ENCODE measurements at regions not wholly inside any gene's neighbourhood (a gene's known extent, or its start where the extent isn't known, plus 50 kb on each side); places are given as distances from the start of the nearest gene placed in this dataset.
"Not testable (repeated sequence)": the region's sequence is repeated elsewhere in the genome, so short reads cannot be mapped to it uniquely, and the experiment has no call there.

GRCh38 chr1:221263831-221264767, 384.9 kb downstream of the HLX start:
- ChIA-PET CTCF (interaction anchor here (0.8 to 2.3 kb wide), 13 partner anchors 9 to 1191 kb away, joined by 3 to 15 read pairs (median 4); no protein-coding TSS in a partner anchor), POLR2A (interaction anchor here (1.0 kb wide), 1 partner anchor 171 kb away, joined by 3 read pairs; no protein-coding TSS in a partner anchor)
- no peak overlapping the region for H3K4me3 Mint-ChIP-seq
- no peaks in the 10 kb centered on the region for H3K4me1 Mint-ChIP-seq
- H3K9me3 Mint-ChIP-seq (ENCODE audit: low read depth) = peaks cover 12% of the 10 kb centered on the region
- no peaks in the 10 kb centered on the region for H3K36me3 Mint-ChIP-seq (ENCODE audit: low read depth)
- H3K27me3 Mint-ChIP-seq = peaks cover 10% of the 10 kb centered on the region
- DNase-seq = peak; percentile 62
- no peak overlapping the region for H3K27ac Mint-ChIP-seq
- intact Hi-C loops (cut with DNase I, micrococcal nuclease) = loop anchor here (1.0 to 5.0 kb wide), 2 partner anchors 171 to 1193 kb away; no protein-coding TSS in a partner anchor
- peak; percentile 66 for ATAC-seq

- CTCF ChIA-PET = interaction anchor here (0.9 to 2.3 kb wide), 6 partner anchors 8 to 171 kb away, joined by 3 to 15 read pairs (median 5); no protein-coding TSS in a partner anchor
These were observed 385.6 kb downstream of the HLX start for GRCh38 chr1:221264848-221265247.

GRCh38 chr1:221268295-221268694, 389.1 kb downstream of the HLX start:
- no peaks in the 10 kb centered on the region for H3K36me3 Mint-ChIP-seq (ENCODE audit: low read depth)
- peak; percentile 66 for ATAC-seq
- no peak for DNase-seq
- CTCF ChIA-PET = no interaction called here
- POLR2A ChIA-PET = no interaction called here
- no peaks in the 10 kb centered on the region for H3K4me1 Mint-ChIP-seq
- intact Hi-C loops (cut with DNase I, micrococcal nuclease) = no loop called here
- H3K9me3 Mint-ChIP-seq (ENCODE audit: low read depth) = no peaks in the 10 kb centered on the region
- no peak overlapping the region for H3K27ac Mint-ChIP-seq
- H3K27me3 Mint-ChIP-seq = peaks cover 4% of the 10 kb centered on the region
- no peak overlapping the region for H3K4me3 Mint-ChIP-seq

More at GRCh38 chr1:221264848-221265247, 385.6 kb downstream of the HLX start:
- peaks cover 12% of the 10 kb centered on the region for H3K9me3 Mint-ChIP-seq (ENCODE audit: low read depth)
- intact Hi-C loops (cut with DNase I, micrococcal nuclease) = loop anchor here (1.0 to 5.0 kb wide), 2 partner anchors 170 to 1192 kb away; no protein-coding TSS in a partner anchor
- POLR2A ChIA-PET = no interaction called here
- H3K27me3 Mint-ChIP-seq = peaks cover 10% of the 10 kb centered on the region
- H3K36me3 Mint-ChIP-seq (ENCODE audit: low read depth) = no peaks in the 10 kb centered on the region
- H3K4me1 Mint-ChIP-seq = no peaks in the 10 kb centered on the region
- DNase-seq (no peak), ATAC-seq (no peak)
- H3K4me3 Mint-ChIP-seq = no peak overlapping the region
- no peak overlapping the region for H3K27ac Mint-ChIP-seq

- Mint-ChIP-seq H3K4me1 (no peaks in the 10 kb centered on the region), H3K27me3 (peaks cover 4% of the 10 kb centered on the region), H3K36me3 (ENCODE audit: low read depth) (no peaks in the 10 kb centered on the region), H3K9me3 (ENCODE audit: low read depth) (no peaks in the 10 kb centered on the region), H3K4me3 (no peak overlapping the region), H3K27ac (no peak overlapping the region)
- intact Hi-C loops (cut with DNase I, micrococcal nuclease) = no loop called here
- CTCF ChIA-PET = no interaction called here
- DNase-seq (no peak), ATAC-seq (no peak)
- POLR2A ChIA-PET = no interaction called here
These were observed 392.5 kb downstream of the HLX start for GRCh38 chr1:221271701-221272100.

- no peaks in the 10 kb centered on the region for H3K4me1 Mint-ChIP-seq
These were observed 393.7 kb downstream of the HLX start for GRCh38 chr1:221272940-221273339.

GRCh38 chr1:221274373-221274772, 395.1 kb downstream of the HLX start:
- Mint-ChIP-seq H3K9me3 (ENCODE audit: low read depth) (no peaks in the 10 kb centered on the region), H3K36me3 (ENCODE audit: low read depth) (no peaks in the 10 kb centered on the region), H3K27ac (no peak overlapping the region), H3K4me1 (no peaks in the 10 kb centered on the region), H3K27me3 (peaks cover 2% of the 10 kb centered on the region), H3K4me3 (no peak overlapping the region)
- POLR2A ChIA-PET = no interaction called here
- CTCF ChIA-PET = interaction anchor here (0.7 to 1.0 kb wide), 2 partner anchors 8 to 486 kb away, joined by 3 read pairs; no protein-coding TSS in a partner anchor
- ATAC-seq (no peak), DNase-seq (no peak)
- intact Hi-C loops (cut with DNase I, micrococcal nuclease) = no loop called here

More at GRCh38 chr1:221272940-221273339, 393.7 kb downstream of the HLX start:
- Mint-ChIP-seq H3K9me3 (ENCODE audit: low read depth) (no peaks in the 10 kb centered on the region), H3K36me3 (ENCODE audit: low read depth) (no peaks in the 10 kb centered on the region), H3K27ac (no peak overlapping the region), H3K4me3 (no peak overlapping the region), H3K27me3 (peaks cover 1% of the 10 kb centered on the region)
- ATAC-seq (no peak), DNase-seq (no peak)
- ChIA-PET POLR2A (interaction anchor here (0.6 kb wide), 1 partner anchor 12 kb away, joined by 4 read pairs; no protein-coding TSS in a partner anchor), CTCF (interaction anchor here (0.6 to 1.5 kb wide), 2 partner anchors 9 to 168 kb away, joined by 3 to 6 read pairs; no protein-coding TSS in a partner anchor)
- intact Hi-C loops (cut with DNase I, micrococcal nuclease) = no loop called here

- H3K27ac Mint-ChIP-seq = no peak overlapping the region
- no peak for ATAC-seq
- H3K4me3 Mint-ChIP-seq = no peak overlapping the region
- H3K4me1 Mint-ChIP-seq = no peaks in the 10 kb centered on the region
- ChIA-PET POLR2A (no interaction called here), CTCF (interaction anchor here (0.9 kb wide), 1 partner anchor 13 kb away, joined by 3 read pairs; no protein-coding TSS in a partner anchor)
- no peaks in the 10 kb centered on the region for H3K36me3 Mint-ChIP-seq (ENCODE audit: low read depth)
- H3K27me3 Mint-ChIP-seq = peaks cover 8% of the 10 kb centered on the region
- intact Hi-C loops (cut with DNase I, micrococcal nuclease) = no loop called here
- no peak for DNase-seq
- H3K9me3 Mint-ChIP-seq (ENCODE audit: low read depth) = no peaks in the 10 kb centered on the region
These were observed 397.7 kb downstream of the HLX start for GRCh38 chr1:221276896-221277409.

- Mint-ChIP-seq H3K36me3 (ENCODE audit: low read depth) (no peaks in the 10 kb centered on the region), H3K27ac (no peak overlapping the region), H3K27me3 (peaks cover 16% of the 10 kb centered on the region), H3K9me3 (ENCODE audit: low read depth) (no peaks in the 10 kb centered on the region), H3K4me1 (no peaks in the 10 kb centered on the region), H3K4me3 (no peak overlapping the region)
- intact Hi-C loops (cut with DNase I, micrococcal nuclease) = no loop called here
- ChIA-PET CTCF (interaction anchor here (0.7 kb wide), 1 partner anchor 9 kb away, joined by 3 read pairs; no protein-coding TSS in a partner anchor), POLR2A (no interaction called here)
- ATAC-seq (no peak), DNase-seq (no peak)
These were observed 399.9 kb downstream of the HLX start for GRCh38 chr1:221279146-221279545.

GRCh38 chr1:221283532-221283931, 404.3 kb downstream of the HLX start:
- no peak overlapping the region for H3K27ac Mint-ChIP-seq
- CTCF ChIA-PET = interaction anchor here (1.2 kb wide), 1 partner anchor 19 kb away, joined by 4 read pairs; no protein-coding TSS in a partner anchor

GRCh38 chr1:221284028-221284427, 404.8 kb downstream of the HLX start:
- no peaks in the 10 kb centered on the region for H3K4me1 Mint-ChIP-seq
- CTCF ChIA-PET = interaction anchor here (0.6 to 1.2 kb wide), 2 partner anchors 20 to 80 kb away, joined by 4 read pairs; no protein-coding TSS in a partner anchor
- no peak overlapping the region for H3K4me3 Mint-ChIP-seq
- POLR2A ChIA-PET = no interaction called here
- H3K27me3 Mint-ChIP-seq = peaks cover 18% of the 10 kb centered on the region
- intact Hi-C loops (cut with DNase I, micrococcal nuclease) = no loop called here
- no peak overlapping the region for H3K27ac Mint-ChIP-seq
- DNase-seq (no peak), ATAC-seq (no peak)
- H3K36me3 Mint-ChIP-seq (ENCODE audit: low read depth) = no peaks in the 10 kb centered on the region
- H3K9me3 Mint-ChIP-seq (ENCODE audit: low read depth) = no peaks in the 10 kb centered on the region

More at GRCh38 chr1:221283532-221283931, 404.3 kb downstream of the HLX start:
- intact Hi-C loops (cut with DNase I, micrococcal nuclease) = no loop called here
- Mint-ChIP-seq H3K9me3 (ENCODE audit: low read depth) (no peaks in the 10 kb centered on the region), H3K27me3 (peaks cover 18% of the 10 kb centered on the region), H3K36me3 (ENCODE audit: low read depth) (no peaks in the 10 kb centered on the region), H3K4me1 (no peaks in the 10 kb centered on the region), H3K4me3 (no peak overlapping the region)
- ATAC-seq (no peak), DNase-seq (no peak)
- POLR2A ChIA-PET = no interaction called here

GRCh38 chr1:221284991-221285390, 405.7 kb downstream of the HLX start:
- DNase-seq; H3K27ac Mint-ChIP-seq; H3K36me3 Mint-ChIP-seq (ENCODE audit: low read depth); ATAC-seq; intact Hi-C loops (cut with DNase I, micrococcal nuclease); H3K4me1 Mint-ChIP-seq; CTCF ChIA-PET; H3K4me3 Mint-ChIP-seq; H3K9me3 Mint-ChIP-seq (ENCODE audit: low read depth): not testable (repeated sequence)
- H3K27me3 Mint-ChIP-seq = peaks cover 16% of the 10 kb centered on the region
- POLR2A ChIA-PET = interaction anchor here (0.7 kb wide), 1 partner anchor 12 kb away, joined by 4 read pairs; no protein-coding TSS in a partner anchor
